Adrenal gland (tissue), 5 donors: ENCODE measurements at regions not wholly inside any gene's neighbourhood (a gene's known extent, or its start where the extent isn't known, plus 50 kb on each side); places are given as distances from the start of the nearest gene placed in this dataset.

Experiments used
- CTCF ChIP-seq, 6 experiments: fragments of 450-650 bp in 4 of 6; fragments of 200-600 bp in 2 of 6; sonication (generic) in 1 of 6; IDR thresholded peaks; 1 replicate in 5 of 6; 2 replicates in 1 of 6; pipeline versions ENCODE4 v1.5.1 to v1.8.0; 2016 to 2021; ENCODE audit warnings: antibody characterized with exemption in 6 of 6, mild to moderate bottlenecking in 2 of 6, moderate library complexity in 1 of 6
- POLR2A ChIP-seq, 2 donors: fragments of 450-650 bp; IDR thresholded peaks; one replicate each; pipeline ENCODE4 v1.6.1; 2017; ENCODE audit warnings: antibody characterized with exemption in 2 of 2, mild to moderate bottlenecking in 2 of 2, moderate library complexity in 1 of 2
- donor health status: DM: no; HTN: no; CAD: no.

DNA sequence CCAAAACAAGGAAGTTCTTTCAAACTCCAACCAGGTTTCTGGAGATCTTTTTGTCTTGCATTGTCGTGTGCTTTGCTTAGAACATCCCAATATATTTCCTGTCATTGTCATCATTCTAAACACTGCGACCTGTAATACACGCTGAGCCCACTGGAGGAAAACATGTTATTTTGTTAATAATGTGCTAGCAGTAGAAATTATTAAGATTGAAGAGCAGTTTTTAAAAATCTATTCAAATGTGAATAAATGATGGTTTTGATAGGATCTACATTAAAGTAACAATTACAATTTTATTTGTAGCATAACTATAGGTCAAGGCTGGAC lies 268.5 kb downstream of the PTPRC start:
- peak in 1 of 6 experiments; percentile 26 for TF ChIP-seq CTCF (IDR thresholded peaks at IDR 0.05)
- no peak for TF ChIP-seq POLR2A (IDR thresholded peaks at IDR 0.05)
